D721Med (cell line): ENCODE measurements at regions not wholly inside any gene's neighbourhood (a gene's known extent, or its start where the extent isn't known, plus 50 kb on each side); places are given as distances from the start of the nearest gene placed in this dataset.

Source experiments
- DNase-seq: peaks from one replicate; pipeline ENCODE4 v3.0.0; 2011; ENCODE audit warnings: low spot score; ENCODE audit not compliant: insufficient read length
- FAIRE-seq: peaks from 2 replicates; lab custom pipeline; 2011; peaks lifted over from hg19 to GRCh38; lab: Jason Lieb, UNC
- TF ChIP-seq, protein P1 (sequence below): IDR thresholded peaks from 2 replicates; pipeline ENCODE4 v1.5.1; 2012; ENCODE audit warnings: mild to moderate bottlenecking, control low read depth; ENCODE audit not compliant: insufficient read depth; ENCODE audit errors: missing control alignments

DNA sequence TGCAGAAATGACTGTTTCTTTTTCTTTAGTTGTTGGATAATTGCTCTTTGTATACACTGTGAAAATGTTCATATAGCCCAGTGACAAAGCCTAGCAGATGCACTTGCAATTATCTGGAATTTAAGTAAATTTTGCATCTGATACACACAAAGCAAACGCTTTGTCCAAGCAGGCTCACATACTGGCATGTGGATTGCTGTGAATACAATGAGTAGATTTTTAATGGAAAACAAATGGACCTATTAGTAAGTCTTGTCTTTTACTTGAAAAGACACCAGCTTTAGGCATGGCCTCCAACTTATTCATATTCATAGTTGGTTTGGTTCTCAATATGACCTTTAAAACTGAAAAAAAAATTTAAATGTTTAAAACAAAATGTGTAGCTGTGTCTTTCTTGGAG is 1299.8 kb upstream of the WWC1 start:
- DNase-seq: no peak
- TF ChIP-seq, protein P1, sequence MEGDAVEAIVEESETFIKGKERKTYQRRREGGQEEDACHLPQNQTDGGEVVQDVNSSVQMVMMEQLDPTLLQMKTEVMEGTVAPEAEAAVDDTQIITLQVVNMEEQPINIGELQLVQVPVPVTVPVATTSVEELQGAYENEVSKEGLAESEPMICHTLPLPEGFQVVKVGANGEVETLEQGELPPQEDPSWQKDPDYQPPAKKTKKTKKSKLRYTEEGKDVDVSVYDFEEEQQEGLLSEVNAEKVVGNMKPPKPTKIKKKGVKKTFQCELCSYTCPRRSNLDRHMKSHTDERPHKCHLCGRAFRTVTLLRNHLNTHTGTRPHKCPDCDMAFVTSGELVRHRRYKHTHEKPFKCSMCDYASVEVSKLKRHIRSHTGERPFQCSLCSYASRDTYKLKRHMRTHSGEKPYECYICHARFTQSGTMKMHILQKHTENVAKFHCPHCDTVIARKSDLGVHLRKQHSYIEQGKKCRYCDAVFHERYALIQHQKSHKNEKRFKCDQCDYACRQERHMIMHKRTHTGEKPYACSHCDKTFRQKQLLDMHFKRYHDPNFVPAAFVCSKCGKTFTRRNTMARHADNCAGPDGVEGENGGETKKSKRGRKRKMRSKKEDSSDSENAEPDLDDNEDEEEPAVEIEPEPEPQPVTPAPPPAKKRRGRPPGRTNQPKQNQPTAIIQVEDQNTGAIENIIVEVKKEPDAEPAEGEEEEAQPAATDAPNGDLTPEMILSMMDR: no peak
- no peak for FAIRE-seq

DNA sequence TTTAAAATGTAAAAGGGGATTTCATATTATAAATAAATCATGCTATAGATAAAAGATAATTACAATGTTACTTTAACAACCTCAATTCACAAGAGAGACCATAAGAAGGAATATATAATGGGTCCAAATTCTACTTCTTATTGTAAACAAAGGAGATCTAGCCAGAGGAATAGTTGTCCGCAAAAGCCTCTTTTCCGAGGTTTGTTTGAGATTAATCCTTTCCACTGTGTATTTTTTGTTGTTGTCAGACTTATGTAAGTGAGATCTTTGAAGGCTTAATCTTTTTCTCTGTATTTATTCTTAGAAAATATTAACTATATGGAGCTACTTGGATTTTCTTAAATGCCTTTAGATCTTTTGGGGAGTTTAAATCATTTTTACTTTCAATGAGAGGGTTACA is 1299.3 kb upstream of the WWC1 start:
- DNase-seq (no peak), FAIRE-seq (no peak)
- TF ChIP-seq, protein P1: no peak

DNA sequence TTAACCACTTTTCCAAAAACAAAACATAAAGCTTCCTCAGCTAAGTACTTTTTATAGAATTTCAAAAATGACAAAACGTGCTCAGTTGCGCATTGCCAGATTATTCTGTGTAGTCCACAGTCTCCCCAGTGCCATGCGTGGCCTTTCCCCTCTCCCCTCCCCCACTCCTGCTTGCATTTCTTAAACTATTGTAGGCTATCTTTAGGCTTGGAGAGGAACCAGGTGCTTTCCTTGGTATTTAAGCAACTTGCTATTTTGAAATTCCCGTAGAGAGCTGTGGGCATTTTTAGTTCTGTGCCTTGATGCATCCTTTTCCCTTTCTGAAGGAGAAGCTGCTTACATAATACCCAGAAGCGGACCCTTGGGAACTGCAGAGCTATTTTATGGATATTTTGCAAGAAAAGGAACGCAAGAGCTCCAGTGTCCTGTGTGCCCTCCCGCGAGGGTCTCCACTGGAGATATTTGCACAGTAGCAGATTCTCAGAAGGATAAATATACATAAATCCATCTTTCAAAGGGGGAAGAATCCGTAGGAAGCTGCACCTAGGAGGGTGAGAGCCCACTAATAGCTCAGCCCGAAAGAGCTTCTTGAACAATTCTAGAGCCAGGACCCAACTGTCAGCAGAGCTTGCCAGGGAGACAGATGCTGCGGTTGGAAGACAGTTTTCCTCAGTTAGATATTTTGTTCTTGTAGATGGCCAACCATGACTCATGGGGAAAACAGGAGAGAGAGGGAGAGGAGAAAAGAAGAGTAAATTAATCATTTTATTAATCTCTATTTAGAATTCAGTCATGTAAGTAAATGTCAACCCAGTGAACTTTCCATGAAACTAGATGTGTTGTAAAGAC is 1298.3 kb upstream of the WWC1 start:
- TF ChIP-seq, protein P1: no peak
- no peak for FAIRE-seq
- no peak for DNase-seq

DNA sequence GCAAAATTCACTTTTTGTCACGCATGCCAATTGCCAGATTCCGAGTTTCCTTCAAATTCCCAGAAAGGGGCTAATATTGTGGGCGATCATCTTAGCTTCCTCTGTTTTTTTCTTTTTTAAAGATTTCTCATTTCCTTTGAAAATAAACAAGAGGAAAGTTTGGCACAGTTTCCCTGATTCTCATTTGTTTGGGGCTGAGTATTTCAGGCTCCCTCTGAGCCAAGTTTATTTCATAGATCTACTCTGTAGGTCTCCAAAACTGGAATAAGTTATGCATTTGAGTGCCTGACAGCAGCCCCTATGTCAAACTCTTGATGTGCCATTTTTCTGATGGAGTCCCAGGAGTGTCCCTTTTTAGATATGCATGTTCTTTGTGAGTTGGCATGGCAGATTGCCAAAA is 1297.2 kb upstream of the WWC1 start:
- DNase-seq (no peak), FAIRE-seq (no peak)
- TF ChIP-seq, protein P1: no peak

DNA sequence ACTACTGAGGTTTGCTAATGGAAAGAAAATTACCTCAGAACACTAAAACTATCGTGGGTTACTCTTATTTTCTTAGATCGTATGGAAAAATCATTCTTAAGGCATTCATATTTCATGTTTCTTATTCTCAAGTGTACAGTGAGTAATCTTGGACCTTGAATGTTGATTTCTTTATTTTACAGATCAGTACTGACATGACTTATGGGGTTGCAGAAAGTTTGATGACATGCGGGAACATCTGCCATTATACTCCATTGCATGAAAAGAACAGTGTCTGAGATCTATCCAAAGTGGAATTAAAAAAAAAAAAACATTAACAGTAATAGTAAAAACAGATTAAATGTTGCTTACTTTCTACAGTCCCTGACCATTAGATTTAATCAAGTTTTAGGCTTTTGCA is 1290.2 kb upstream of the WWC1 start:
- TF ChIP-seq, protein P1: no peak
- DNase-seq: no peak
- FAIRE-seq: no peak

DNA sequence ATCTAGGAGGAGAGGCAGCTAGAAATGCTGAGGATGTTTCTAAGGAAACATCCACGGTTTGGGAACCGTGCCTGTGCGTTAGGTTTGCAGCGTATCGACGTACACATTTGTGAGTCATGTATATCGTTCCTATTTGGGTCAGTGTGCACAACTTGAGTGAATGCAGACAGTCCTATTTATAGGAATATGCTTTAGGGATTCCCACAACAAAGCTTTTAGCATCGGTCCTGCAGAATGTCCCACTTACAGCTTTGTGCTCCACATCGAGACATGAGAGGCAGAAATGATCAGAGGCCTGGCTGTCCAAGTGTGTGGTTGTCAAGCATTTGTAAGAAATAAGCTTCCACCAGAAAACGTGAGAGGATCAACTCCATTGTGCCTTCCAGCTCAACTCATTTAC is 1282.7 kb upstream of the WWC1 start:
- TF ChIP-seq, protein P1: no peak
- FAIRE-seq (no peak), DNase-seq (no peak)

DNA sequence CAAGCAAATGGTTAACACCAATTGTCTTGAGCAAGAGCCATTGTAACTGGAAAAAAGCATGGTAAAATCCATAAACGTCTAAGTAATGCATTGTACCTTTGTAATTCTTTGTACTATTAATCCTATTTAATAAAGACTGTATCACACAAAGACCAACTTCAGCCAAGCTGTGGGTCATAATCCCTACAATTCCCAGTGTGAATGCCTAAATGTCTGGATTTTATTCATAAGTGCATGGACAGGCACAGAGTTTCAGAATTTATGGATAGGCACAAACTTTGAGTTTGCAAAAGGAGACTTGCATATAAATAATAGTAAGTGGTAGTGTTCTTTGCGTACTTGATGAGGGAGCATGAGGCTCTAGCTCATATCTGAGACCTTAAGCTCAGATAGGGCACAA is 1280.2 kb upstream of the WWC1 start:
- FAIRE-seq: no peak
- DNase-seq: no peak
- TF ChIP-seq, protein P1: no peak
